ENCODE measurements at regions not wholly inside any gene's neighbourhood (a gene's known extent, or its start where the extent isn't known, plus 50 kb on each side); places are given as distances from the start of the nearest gene placed in this dataset.

GRCh38 chr9:119083673-119084072 lies 285.6 kb downstream of the BRINP1 start:
- BruUV-seq (replicated peaks): no TSS peak
- H3K9me3 ChIP-seq (ENCODE audit: control insufficient read depth, insufficient read depth, low read depth, low read length): no peaks in the 10 kb centered on the region
- in situ Hi-C loops (cut with HindIII; ENCODE audit: low pct_unique_long_range_greater_than_20kb, low sequenced_read_pairs): no loop called here
- CTCF ChIA-PET: no interaction called here
- no peak overlapping the region for H3K27ac ChIP-seq (ENCODE audit: low read length)
- no peak overlapping the region for H3K4me3 ChIP-seq (ENCODE audit: low read depth in 2 of 2, low read length in 2 of 2)
- POLR2A ChIA-PET: no interaction called here
- no peaks in the 10 kb centered on the region for H3K4me1 ChIP-seq (ENCODE audit: control insufficient read depth, insufficient read depth, low read length)
- DNase-seq (ENCODE audit: low read depth, low spot score) (no peak), ATAC-seq (no peak)
- intact Hi-C loops (cut with micrococcal nuclease; ENCODE audit: unreplicated experiment): no loop called here
- no peaks in the 10 kb centered on the region for H3K36me3 ChIP-seq (ENCODE audit: control insufficient read depth, insufficient read depth, low read length)
- no peak for TF ChIP-seq POLR2AphosphoS5 (IDR thresholded peaks at IDR 0.05; ENCODE audit: low read depth, low read length)
- TF ChIP-seq TCF7L2 (IDR thresholded peaks at IDR 0.05; ENCODE audit: low read depth, low read length): no peak
- no peak for TF ChIP-seq REST (IDR thresholded peaks at IDR 0.05; ENCODE audit: insufficient read depth in 1 of 2, low read depth in 2 of 2, low read length in 1 of 2)
- no peak for TF ChIP-seq SIN3A (IDR thresholded peaks at IDR 0.05; ENCODE audit: borderline replicate concordance, insufficient read depth, low read depth, low read length)
- TF ChIP-seq, protein P1, sequence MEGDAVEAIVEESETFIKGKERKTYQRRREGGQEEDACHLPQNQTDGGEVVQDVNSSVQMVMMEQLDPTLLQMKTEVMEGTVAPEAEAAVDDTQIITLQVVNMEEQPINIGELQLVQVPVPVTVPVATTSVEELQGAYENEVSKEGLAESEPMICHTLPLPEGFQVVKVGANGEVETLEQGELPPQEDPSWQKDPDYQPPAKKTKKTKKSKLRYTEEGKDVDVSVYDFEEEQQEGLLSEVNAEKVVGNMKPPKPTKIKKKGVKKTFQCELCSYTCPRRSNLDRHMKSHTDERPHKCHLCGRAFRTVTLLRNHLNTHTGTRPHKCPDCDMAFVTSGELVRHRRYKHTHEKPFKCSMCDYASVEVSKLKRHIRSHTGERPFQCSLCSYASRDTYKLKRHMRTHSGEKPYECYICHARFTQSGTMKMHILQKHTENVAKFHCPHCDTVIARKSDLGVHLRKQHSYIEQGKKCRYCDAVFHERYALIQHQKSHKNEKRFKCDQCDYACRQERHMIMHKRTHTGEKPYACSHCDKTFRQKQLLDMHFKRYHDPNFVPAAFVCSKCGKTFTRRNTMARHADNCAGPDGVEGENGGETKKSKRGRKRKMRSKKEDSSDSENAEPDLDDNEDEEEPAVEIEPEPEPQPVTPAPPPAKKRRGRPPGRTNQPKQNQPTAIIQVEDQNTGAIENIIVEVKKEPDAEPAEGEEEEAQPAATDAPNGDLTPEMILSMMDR (IDR thresholded peaks at IDR 0.05): no peak
- no peaks in the 10 kb centered on the region for H3K27me3 ChIP-seq (ENCODE audit: control insufficient read depth, insufficient read depth, low read length)

- Histone ChIP-seq H3K9me3 (ENCODE audit: control insufficient read depth, insufficient read depth, low read depth, low read length) (no peaks in the 10 kb centered on the region), H3K27ac (ENCODE audit: low read length) (no peak overlapping the region), H3K36me3 (ENCODE audit: control insufficient read depth, insufficient read depth, low read length) (no peaks in the 10 kb centered on the region), H3K4me3 (ENCODE audit: low read depth in 2 of 2, low read length in 2 of 2) (no peak overlapping the region), H3K27me3 (ENCODE audit: control insufficient read depth, insufficient read depth, low read length) (no peaks in the 10 kb centered on the region), H3K4me1 (ENCODE audit: control insufficient read depth, insufficient read depth, low read length) (no peaks in the 10 kb centered on the region)
- no TSS peak for BruUV-seq (replicated peaks)
- no peak for TF ChIP-seq REST (IDR thresholded peaks at IDR 0.05; ENCODE audit: insufficient read depth in 1 of 2, low read depth in 2 of 2, low read length in 1 of 2)
- no peak for TF ChIP-seq TCF7L2 (IDR thresholded peaks at IDR 0.05; ENCODE audit: low read depth, low read length)
- no peak for TF ChIP-seq SIN3A (IDR thresholded peaks at IDR 0.05; ENCODE audit: borderline replicate concordance, insufficient read depth, low read depth, low read length)
- TF ChIP-seq POLR2AphosphoS5 (IDR thresholded peaks at IDR 0.05; ENCODE audit: low read depth, low read length): no peak
- TF ChIP-seq, protein P1 (IDR thresholded peaks at IDR 0.05): no peak
- in situ Hi-C loops (cut with HindIII; ENCODE audit: low pct_unique_long_range_greater_than_20kb, low sequenced_read_pairs): no loop called here
- no peak for DNase-seq (ENCODE audit: low read depth, low spot score)
- intact Hi-C loops (cut with micrococcal nuclease; ENCODE audit: unreplicated experiment): no loop called here
- ChIA-PET POLR2A (no interaction called here), CTCF (no interaction called here)
- ATAC-seq: no peak
Measured at GRCh38 chr9:119086590-119086989, 282.6 kb downstream of the BRINP1 start.

Measured in Panc1 (cell line).